SU-DHL-6 (cell line): ENCODE measurements at regions not wholly inside any gene's neighbourhood (a gene's known extent, or its start where the extent isn't known, plus 50 kb on each side); places are given as distances from the start of the nearest gene placed in this dataset.

Source experiments
- CTCF ChIP-seq: fragments of 200-600 bp; sonication (generic); IDR thresholded peaks from one replicate; pipeline ENCODE4 v1.5.1; 2017; ENCODE audit warnings: antibody characterized with exemption, mild to moderate bottlenecking, low read length, moderate library complexity; ENCODE audit not compliant: insufficient read depth, poor library complexity, severe bottlenecking
- EZH2phosphoT487 ChIP-seq: fragments of 200-600 bp; sonication (generic), shearing (Covaris generic); conservative IDR thresholded peaks from 2 replicates; pipeline ENCODE4 v1.6.1; 2018; ENCODE audit warnings: mild to moderate bottlenecking, antibody characterized with exemption, low read length, moderate library complexity, mixed read lengths

GRCh38 chr11:38640854-38641253 is 2042.8 kb upstream of the RAG2 start:
- TF ChIP-seq CTCF (no peak), EZH2phosphoT487 (no peak)
